HCT116 (cell line): ENCODE measurements at regions not wholly inside any gene's neighbourhood (a gene's known extent, or its start where the extent isn't known, plus 50 kb on each side); places are given as distances from the start of the nearest gene placed in this dataset.

Experiments
- CTCF ChIP-seq, 3 experiments: fragments of 200-600 bp in 1 of 3; sonication (generic) in 1 of 3; IDR thresholded peaks in 2 of 3; conservative IDR thresholded peaks in 1 of 3; 2 replicates each; pipeline ENCODE4 v1.5.1; 2012 to 2017; ENCODE audit warnings: low read depth in 2 of 3, low read length in 2 of 3, antibody characterized with exemption in 1 of 3, borderline replicate concordance in 1 of 3, control low read depth in 1 of 3, mild to moderate bottlenecking in 1 of 3, mixed read lengths in 1 of 3, mixed run types in 1 of 3, moderate library complexity in 1 of 3; ENCODE audit not compliant: insufficient read depth in 1 of 3
- EGR1 ChIP-seq: IDR thresholded peaks from 2 replicates; pipeline ENCODE4 v1.6.1; 2012; ENCODE audit warnings: low read depth
- EZH2 ChIP-seq: fragments of 200-600 bp; sonication (generic); IDR thresholded peaks from 2 replicates; pipeline ENCODE4 v1.6.1; 2017; ENCODE audit warnings: antibody characterized with exemption, mixed run types
- MAX ChIP-seq: IDR thresholded peaks from 2 replicates; pipeline ENCODE4 v1.6.1; 2012
- POLR2A ChIP-seq: IDR thresholded peaks from 2 replicates; pipeline ENCODE4 v1.7.0; 2011; ENCODE audit warnings: borderline replicate concordance; ENCODE audit not compliant: insufficient read depth, insufficient read length; ENCODE audit errors: extremely low read depth
- POLR2AphosphoS5 ChIP-seq: IDR thresholded peaks from 2 replicates; pipeline ENCODE4 v1.6.1; 2011; ENCODE audit warnings: mild to moderate bottlenecking, low read depth, low read length, moderate library complexity
- RAD21 ChIP-seq: IDR thresholded peaks from 2 replicates; pipeline ENCODE4 v1.6.1; 2012; ENCODE audit warnings: low read depth, mild to moderate bottlenecking
- REST ChIP-seq: IDR thresholded peaks from 2 replicates; pipeline ENCODE4 v1.6.1; 2012; ENCODE audit warnings: low read depth
- SP1 ChIP-seq: IDR thresholded peaks from 2 replicates; pipeline ENCODE4 v1.6.1; 2012; ENCODE audit warnings: low read depth
- YY1 ChIP-seq: IDR thresholded peaks from 2 replicates; pipeline ENCODE4 v1.6.1; 2011; ENCODE audit warnings: low read length, low read depth, moderate library complexity, mild to moderate bottlenecking; ENCODE audit not compliant: insufficient replicate concordance; ENCODE audit errors: extremely low read depth
- ZBTB33 ChIP-seq: IDR thresholded peaks from 2 replicates; pipeline ENCODE4 v1.6.1; 2011; ENCODE audit warnings: mild to moderate bottlenecking, low read length, moderate library complexity; ENCODE audit not compliant: insufficient replicate concordance; ENCODE audit errors: extremely low read depth
- ZFX ChIP-seq: fragments of 450-650 bp; IDR thresholded peaks from 2 replicates; pipeline ENCODE4 v1.6.1; 2017
- ZNF274 ChIP-seq: fragments of 200-500 bp; sonication (Bioruptor generic); IDR thresholded peaks from 2 replicates; pipeline ENCODE4 v1.6.1; 2014; ENCODE audit warnings: mild to moderate bottlenecking, low read depth, low read length, inconsistent platforms

GRCh38 chr4:14043203-14043602 is 415.7 kb upstream of the BOD1L1 start:
- no peak for TF ChIP-seq SP1
- TF ChIP-seq MAX = no peak
- no peak for TF ChIP-seq POLR2AphosphoS5
- no peak for TF ChIP-seq POLR2A
- TF ChIP-seq EGR1 = no peak
- no peak for TF ChIP-seq EZH2
- TF ChIP-seq ZBTB33 = no peak
- TF ChIP-seq CTCF (IDR thresholded peaks at IDR 0.05 in 2 of 3, conservative IDR thresholded peaks at IDR 0.05 in 1 of 3; ENCODE audit: borderline replicate concordance in 1 of 3, insufficient read depth in 1 of 3, low read depth in 2 of 3, low read length in 2 of 3) = no peak
- no peak for TF ChIP-seq ZFX
- TF ChIP-seq YY1 = no peak
- no peak for TF ChIP-seq ZNF274
- TF ChIP-seq RAD21 = no peak
- no peak for TF ChIP-seq REST
